GM18520 (cell line): ENCODE measurements at regions not wholly inside any gene's neighbourhood (a gene's known extent, or its start where the extent isn't known, plus 50 kb on each side); places are given as distances from the start of the nearest gene placed in this dataset.
"Not testable (repeated sequence)": the region's sequence is repeated elsewhere in the genome, so short reads cannot be mapped to it uniquely, and the experiment has no call there.

Source experiments
- ATAC-seq: cut with Tn5 transposase; IDR thresholded peaks from one replicate; pipeline ENCODE4 v1.9.1; 2021; ENCODE audit not compliant: unreplicated experiment

- no peak for ATAC-seq
Measured at GRCh38 chr9:3773362-3774060, 247.7 kb upstream of the RFX3 start.

GRCh38 chr9:3769646-3770045, 243.8 kb upstream of the RFX3 start:
- no peak for ATAC-seq

GRCh38 chr9:3768712-3769457, 243.1 kb upstream of the RFX3 start:
- no peak for ATAC-seq

GRCh38 chr9:3768286-3768685, 242.5 kb upstream of the RFX3 start:
- ATAC-seq, result no peak

GRCh38 chr9:3762076-3762475, 236.3 kb upstream of the RFX3 start:
- no peak for ATAC-seq

GRCh38 chr9:3760031-3760430, 234.2 kb upstream of the RFX3 start:
- no peak for ATAC-seq

- no peak for ATAC-seq
Measured at GRCh38 chr9:3758816-3759576, 233.2 kb upstream of the RFX3 start.

GRCh38 chr9:3756071-3756470, 230.3 kb upstream of the RFX3 start:
- no peak for ATAC-seq

- ATAC-seq, result no peak
Measured at GRCh38 chr9:3751125-3751758, 225.4 kb upstream of the RFX3 start.

GRCh38 chr9:3750321-3750720, 224.5 kb upstream of the RFX3 start:
- ATAC-seq, result no peak

- peak; percentile 48 for ATAC-seq
Measured at GRCh38 chr9:3746296-3747275, 220.8 kb upstream of the RFX3 start.

- ATAC-seq, result no peak
Measured at GRCh38 chr9:3743901-3744413, 218.2 kb upstream of the RFX3 start.

GRCh38 chr9:3742586-3742985, 216.8 kb upstream of the RFX3 start:
- no peak for ATAC-seq

- ATAC-seq, result no peak
Measured at GRCh38 chr9:3741729-3742128, 215.9 kb upstream of the RFX3 start.

- no peak for ATAC-seq
Measured at GRCh38 chr9:3740690-3741419, 215.1 kb upstream of the RFX3 start.

- ATAC-seq, result no peak
Measured at GRCh38 chr9:3736161-3736560, 210.4 kb upstream of the RFX3 start.

GRCh38 chr9:3735251-3735650, 209.4 kb upstream of the RFX3 start:
- no peak for ATAC-seq

GRCh38 chr9:3733527-3734262, 207.9 kb upstream of the RFX3 start:
- not testable (repeated sequence) for ATAC-seq

- ATAC-seq, result no peak
Measured at GRCh38 chr9:3733039-3733408, 207.2 kb upstream of the RFX3 start.
